Neural progenitor cell (in vitro differentiated cells): ENCODE measurements at regions not wholly inside any gene's neighbourhood (a gene's known extent, or its start where the extent isn't known, plus 50 kb on each side); places are given as distances from the start of the nearest gene placed in this dataset.

Experiments used
- DNase-seq: peaks from one replicate; pipeline ENCODE4 v3.0.0-alpha.2; 2016; ENCODE audit warnings: low spot score
- H2AFZ ChIP-seq: fragments of 200-600 bp; sonication (generic); replicated peaks from 2 replicates; pipeline ENCODE4 v1.6.1; 2016; ENCODE audit warnings: antibody characterized with exemption
- H3F3A ChIP-seq: fragments of 200-600 bp; sonication (generic); 2 replicates; pipeline ENCODE4 v1.6.1; 2016; ENCODE audit warnings: antibody characterized with exemption, low read depth
- H3K27ac ChIP-seq: fragments of 200-600 bp; sonication (generic); 2 replicates; pipeline ENCODE4 v1.5.1; 2016; ENCODE audit warnings: mild to moderate bottlenecking
- H3K27me3 ChIP-seq: fragments of 200-600 bp; sonication (generic); 2 replicates; pipeline ENCODE4 v1.6.1; 2016; ENCODE audit warnings: mild to moderate bottlenecking, moderate library complexity
- H3K36me3 ChIP-seq: fragments of 200-600 bp; sonication (generic); 2 replicates; pipeline ENCODE4 v1.5.1; 2016
- H3K4me1 ChIP-seq: fragments of 200-600 bp; sonication (generic); 2 replicates; pipeline ENCODE4 v1.6.1; 2016; ENCODE audit warnings: mixed run types
- H3K4me2 ChIP-seq: fragments of 200-600 bp; sonication (generic); 2 replicates; pipeline ENCODE4 v1.6.1; 2016
- H3K4me3 ChIP-seq: fragments of 200-600 bp; sonication (generic); 2 replicates; pipeline ENCODE4 v1.5.1; 2016
- H3K79me2 ChIP-seq: fragments of 200-600 bp; sonication (generic); 2 replicates; pipeline ENCODE4 v1.6.1; 2016; ENCODE audit warnings: low read depth
- H3K9ac ChIP-seq: fragments of 200-600 bp; sonication (generic); 2 replicates; pipeline ENCODE4 v1.6.1; 2016
- H3K9me3 ChIP-seq: fragments of 200-600 bp; sonication (generic); 2 replicates; pipeline ENCODE4 v1.5.1; 2016; ENCODE audit warnings: low read depth
- H4K20me1 ChIP-seq: fragments of 200-600 bp; sonication (generic); 2 replicates; pipeline ENCODE4 v1.6.1; 2016; ENCODE audit warnings: low read depth
- H3K27ac Mint-ChIP-seq: 3 replicates; pipeline ENCODE4 v1.8.0; 2021; ENCODE audit warnings: mixed read lengths
- H3K27me3 Mint-ChIP-seq: 2 replicates; pipeline ENCODE4 v1.8.0; 2022; ENCODE audit warnings: low read depth, mild to moderate bottlenecking, inconsistent platforms, moderate library complexity, mixed read lengths; ENCODE audit not compliant: insufficient read depth
- H3K36me3 Mint-ChIP-seq: 3 replicates; pipeline ENCODE4 v1.8.0; 2021; ENCODE audit warnings: mixed read lengths
- H3K4me1 Mint-ChIP-seq: 3 replicates; pipeline ENCODE4 v1.8.0; 2021; ENCODE audit warnings: mixed read lengths
- H3K4me3 Mint-ChIP-seq: 3 replicates; pipeline ENCODE4 v1.8.0; 2021; ENCODE audit warnings: mild to moderate bottlenecking, moderate library complexity, mixed read lengths
- H3K9me3 Mint-ChIP-seq: 3 replicates; pipeline ENCODE4 v1.8.0; 2020; ENCODE audit warnings: mixed read lengths
- EZH2 ChIP-seq: fragments of 200-600 bp; sonication (generic); IDR thresholded peaks from 2 replicates; pipeline ENCODE4 v1.6.1; 2017; ENCODE audit warnings: antibody characterized with exemption, mild to moderate bottlenecking, moderate library complexity
- EZH2phosphoT487 ChIP-seq: fragments of 200-600 bp; sonication (generic); IDR thresholded peaks from 2 replicates; pipeline ENCODE4 v1.6.1; 2017; ENCODE audit warnings: antibody characterized with exemption
- TF ChIP-seq, protein P1 (sequence below): fragments of 200-600 bp; sonication (generic); IDR thresholded peaks from 2 replicates; pipeline ENCODE4 v1.5.1; 2017; ENCODE audit warnings: antibody characterized with exemption, mild to moderate bottlenecking

DNA sequence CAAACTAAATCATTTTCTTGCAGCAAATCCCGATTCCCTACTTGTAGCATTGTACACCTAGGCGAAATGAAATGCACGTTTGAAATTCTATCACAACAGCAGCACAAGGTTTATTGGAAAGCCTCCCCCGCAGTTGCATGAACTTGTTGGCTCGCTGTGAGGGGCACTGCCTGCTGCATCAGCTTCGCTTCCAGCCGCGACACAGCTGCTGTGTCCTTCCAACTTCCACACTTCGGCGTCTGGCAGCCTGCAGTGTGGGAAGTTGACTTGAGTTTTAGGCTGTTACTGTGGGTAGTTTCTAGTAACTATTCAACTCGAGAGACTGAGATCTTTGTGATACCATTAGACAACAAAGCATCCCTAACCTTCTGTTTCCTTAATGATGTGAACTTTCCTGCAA is 315.8 kb upstream of the TPK1 start:
- H3K9me3 ChIP-seq, result no peaks in the 10 kb centered on the region
- H3K4me1 ChIP-seq, result no peaks in the 10 kb centered on the region
- no peaks in the 10 kb centered on the region for H4K20me1 ChIP-seq
- H3K4me2 ChIP-seq, result no peak overlapping the region
- no peaks in the 10 kb centered on the region for H3K9me3 Mint-ChIP-seq
- H3K9ac ChIP-seq, result no peak overlapping the region
- H2AFZ ChIP-seq, result no peak overlapping the region
- H3K27ac Mint-ChIP-seq, result no peak overlapping the region
- H3K27ac ChIP-seq, result no peak overlapping the region
- no peaks in the 10 kb centered on the region for H3K36me3 Mint-ChIP-seq
- no peak overlapping the region for H3K4me3 Mint-ChIP-seq
- DNase-seq, result no peak
- H3K79me2 ChIP-seq, result no peaks in the 10 kb centered on the region
- H3F3A ChIP-seq, result no peaks in the 10 kb centered on the region
- no peaks in the 10 kb centered on the region for H3K27me3 Mint-ChIP-seq
- no peaks in the 10 kb centered on the region for H3K36me3 ChIP-seq
- no peaks in the 10 kb centered on the region for H3K4me1 Mint-ChIP-seq
- H3K27me3 ChIP-seq, result no peaks in the 10 kb centered on the region
- no peak overlapping the region for H3K4me3 ChIP-seq
- TF ChIP-seq, protein P1, sequence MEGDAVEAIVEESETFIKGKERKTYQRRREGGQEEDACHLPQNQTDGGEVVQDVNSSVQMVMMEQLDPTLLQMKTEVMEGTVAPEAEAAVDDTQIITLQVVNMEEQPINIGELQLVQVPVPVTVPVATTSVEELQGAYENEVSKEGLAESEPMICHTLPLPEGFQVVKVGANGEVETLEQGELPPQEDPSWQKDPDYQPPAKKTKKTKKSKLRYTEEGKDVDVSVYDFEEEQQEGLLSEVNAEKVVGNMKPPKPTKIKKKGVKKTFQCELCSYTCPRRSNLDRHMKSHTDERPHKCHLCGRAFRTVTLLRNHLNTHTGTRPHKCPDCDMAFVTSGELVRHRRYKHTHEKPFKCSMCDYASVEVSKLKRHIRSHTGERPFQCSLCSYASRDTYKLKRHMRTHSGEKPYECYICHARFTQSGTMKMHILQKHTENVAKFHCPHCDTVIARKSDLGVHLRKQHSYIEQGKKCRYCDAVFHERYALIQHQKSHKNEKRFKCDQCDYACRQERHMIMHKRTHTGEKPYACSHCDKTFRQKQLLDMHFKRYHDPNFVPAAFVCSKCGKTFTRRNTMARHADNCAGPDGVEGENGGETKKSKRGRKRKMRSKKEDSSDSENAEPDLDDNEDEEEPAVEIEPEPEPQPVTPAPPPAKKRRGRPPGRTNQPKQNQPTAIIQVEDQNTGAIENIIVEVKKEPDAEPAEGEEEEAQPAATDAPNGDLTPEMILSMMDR, result no peak
- TF ChIP-seq EZH2, result no peak
- no peak for TF ChIP-seq EZH2phosphoT487

DNA sequence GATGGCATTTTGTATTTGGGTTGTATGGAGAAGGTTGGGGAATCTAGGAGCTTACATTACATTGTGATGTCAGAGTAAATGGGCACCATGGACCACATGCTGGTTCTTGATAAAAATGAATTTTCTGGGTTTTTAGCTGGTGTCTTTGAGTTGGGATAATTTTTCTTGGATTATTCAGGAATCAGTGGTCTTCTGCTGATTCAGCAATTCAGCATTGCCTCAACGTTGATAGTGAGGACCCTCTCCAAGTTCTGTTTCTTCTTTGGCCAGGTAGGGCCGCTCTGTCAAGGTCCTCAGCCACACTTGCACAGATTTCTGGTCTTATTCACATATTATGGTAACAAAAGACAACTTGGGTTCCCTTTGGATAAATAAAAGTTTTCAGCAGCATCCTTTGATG is 312.0 kb upstream of the TPK1 start:
- Histone ChIP-seq H3K4me3 (no peak overlapping the region), H4K20me1 (no peaks in the 10 kb centered on the region), H3K27ac (no peak overlapping the region), H3K9ac (no peak overlapping the region), H3K79me2 (no peaks in the 10 kb centered on the region), H3K36me3 (no peaks in the 10 kb centered on the region), H3F3A (no peaks in the 10 kb centered on the region), H3K4me2 (no peak overlapping the region), H3K4me1 (no peaks in the 10 kb centered on the region), H3K27me3 (no peaks in the 10 kb centered on the region), H3K9me3 (no peaks in the 10 kb centered on the region), H2AFZ (no peak overlapping the region)
- Mint-ChIP-seq H3K27me3 (no peaks in the 10 kb centered on the region), H3K36me3 (no peaks in the 10 kb centered on the region), H3K27ac (no peak overlapping the region), H3K4me1 (no peaks in the 10 kb centered on the region), H3K9me3 (no peaks in the 10 kb centered on the region), H3K4me3 (no peak overlapping the region)
- no peak for DNase-seq
- no peak for TF ChIP-seq EZH2
- TF ChIP-seq, protein P1, result no peak
- TF ChIP-seq EZH2phosphoT487, result no peak

DNA sequence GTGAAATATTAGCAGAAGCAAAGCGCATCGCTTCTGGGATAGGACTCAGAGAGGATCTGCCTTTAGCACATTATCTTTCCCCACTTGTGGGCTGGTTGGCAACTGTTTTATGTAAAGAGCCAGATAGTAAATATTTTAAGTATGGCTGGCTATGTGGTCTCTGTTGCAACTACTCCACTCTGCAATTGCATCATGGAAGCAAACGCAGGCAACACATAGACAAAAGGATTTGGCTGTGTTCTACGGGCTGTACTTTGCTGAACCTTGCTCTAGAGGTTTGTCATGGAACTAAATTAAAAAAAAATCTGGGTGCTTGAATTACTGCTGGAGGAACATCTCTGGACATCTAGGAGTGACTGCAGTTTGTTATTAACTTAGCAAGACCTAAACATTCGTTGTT is 307.8 kb upstream of the TPK1 start:
- no peaks in the 10 kb centered on the region for H3K4me1 ChIP-seq
- H3K4me2 ChIP-seq, result no peak overlapping the region
- H3K9ac ChIP-seq, result no peak overlapping the region
- H3K79me2 ChIP-seq, result no peaks in the 10 kb centered on the region
- TF ChIP-seq, protein P1, result no peak
- no peak overlapping the region for H3K4me3 ChIP-seq
- H3K27me3 ChIP-seq, result no peaks in the 10 kb centered on the region
- H3K27ac ChIP-seq, result no peak overlapping the region
- H3F3A ChIP-seq, result no peaks in the 10 kb centered on the region
- H3K9me3 Mint-ChIP-seq, result no peaks in the 10 kb centered on the region
- no peaks in the 10 kb centered on the region for H3K4me1 Mint-ChIP-seq
- no peak overlapping the region for H3K27ac Mint-ChIP-seq
- DNase-seq, result no peak
- H2AFZ ChIP-seq, result no peak overlapping the region
- no peaks in the 10 kb centered on the region for H3K9me3 ChIP-seq
- H3K4me3 Mint-ChIP-seq, result no peak overlapping the region
- H3K27me3 Mint-ChIP-seq, result no peaks in the 10 kb centered on the region
- H3K36me3 Mint-ChIP-seq, result no peaks in the 10 kb centered on the region
- H3K36me3 ChIP-seq, result no peaks in the 10 kb centered on the region
- no peaks in the 10 kb centered on the region for H4K20me1 ChIP-seq

DNA sequence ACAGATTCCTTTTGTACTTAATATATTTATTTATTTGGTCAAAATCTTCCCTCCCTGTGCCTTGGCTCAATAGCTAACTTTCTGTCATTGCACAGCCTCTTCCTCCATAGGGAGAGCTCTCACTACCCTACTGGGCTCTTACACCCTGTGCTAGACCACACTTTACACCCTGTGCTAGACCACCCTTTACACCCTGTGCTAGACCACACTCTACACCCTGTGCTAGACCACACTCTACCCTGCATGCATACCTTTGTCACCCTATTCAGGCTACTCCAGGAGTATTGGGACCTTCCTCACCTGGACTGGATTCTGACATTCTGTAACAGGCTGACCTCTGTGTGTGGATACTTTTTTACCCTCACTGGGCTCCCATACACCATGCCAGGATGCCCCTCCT is 298.5 kb upstream of the TPK1 start:
- H3K27me3 Mint-ChIP-seq, result no peaks in the 10 kb centered on the region
- H2AFZ ChIP-seq, result no peak overlapping the region
- no peaks in the 10 kb centered on the region for H3K4me1 Mint-ChIP-seq
- no peak overlapping the region for H3K9ac ChIP-seq
- H3K4me1 ChIP-seq, result no peaks in the 10 kb centered on the region
- no peaks in the 10 kb centered on the region for H3F3A ChIP-seq
- no peaks in the 10 kb centered on the region for H4K20me1 ChIP-seq
- H3K27me3 ChIP-seq, result no peaks in the 10 kb centered on the region
- H3K27ac ChIP-seq, result no peak overlapping the region
- H3K4me3 ChIP-seq, result no peak overlapping the region
- DNase-seq, result no peak
- H3K79me2 ChIP-seq, result no peaks in the 10 kb centered on the region
- no peak overlapping the region for H3K4me2 ChIP-seq
- no peak overlapping the region for H3K4me3 Mint-ChIP-seq
- no peak overlapping the region for H3K27ac Mint-ChIP-seq
- H3K36me3 Mint-ChIP-seq, result no peaks in the 10 kb centered on the region
- no peaks in the 10 kb centered on the region for H3K9me3 ChIP-seq
- no peaks in the 10 kb centered on the region for H3K36me3 ChIP-seq
- H3K9me3 Mint-ChIP-seq, result no peaks in the 10 kb centered on the region
- TF ChIP-seq, protein P1, result no peak
- TF ChIP-seq EZH2, result no peak
- no peak for TF ChIP-seq EZH2phosphoT487
